SKM-1 (cell line): ENCODE measurements at regions not wholly inside any gene's neighbourhood (a gene's known extent, or its start where the extent isn't known, plus 50 kb on each side); places are given as distances from the start of the nearest gene placed in this dataset.
"Not testable (repeated sequence)": the region's sequence is repeated elsewhere in the genome, so short reads cannot be mapped to it uniquely, and the experiment has no call there.

Experiments used
- DNase-seq: peaks from one replicate; lab custom pipeline; 2025; ENCODE audit not compliant: unreplicated experiment; lab: John Stamatoyannopoulos, UW

DNA sequence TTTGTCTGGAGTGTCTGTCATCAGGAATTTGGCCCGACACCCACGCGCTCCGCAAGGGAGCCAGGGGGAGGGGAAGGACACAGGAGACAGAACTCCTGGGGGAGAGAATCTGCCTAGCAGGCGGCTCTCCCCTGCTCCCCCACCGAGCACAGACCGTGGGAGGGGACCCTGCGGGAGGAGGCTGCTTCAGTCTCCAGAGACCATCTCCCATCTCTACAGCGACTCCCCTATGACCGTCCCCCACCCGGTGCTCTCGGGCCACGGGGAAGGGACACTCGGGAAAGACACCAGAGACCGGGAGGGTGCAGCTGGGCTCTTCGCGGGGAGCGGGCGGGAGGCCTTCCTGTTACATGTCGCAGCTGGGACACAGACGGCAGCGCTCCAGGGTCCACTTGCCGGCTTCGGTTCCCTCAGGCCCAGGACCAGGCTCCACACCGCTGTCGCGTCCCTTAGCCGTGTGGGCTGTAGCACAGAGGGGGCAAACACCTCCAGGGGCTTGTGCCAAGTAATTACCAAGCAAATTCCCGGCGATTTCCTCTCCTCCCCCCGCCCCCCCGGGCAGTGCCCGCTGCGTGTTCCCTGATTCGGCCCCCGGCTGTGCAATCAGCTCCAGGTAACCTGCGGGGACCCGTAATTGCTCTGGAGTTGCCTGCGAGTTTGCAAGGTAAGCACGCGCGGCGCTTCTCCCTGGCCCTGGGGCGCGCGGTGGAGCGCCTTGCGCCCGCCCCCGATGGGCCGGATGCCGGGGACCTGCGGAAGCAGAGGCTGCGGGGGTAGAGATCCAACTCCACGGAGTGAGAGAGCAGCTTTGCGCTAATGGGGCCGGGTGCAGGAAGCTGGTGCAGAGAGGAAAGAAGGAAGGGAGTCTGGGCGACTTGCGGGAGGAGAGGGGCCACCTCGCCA lies 155.1 kb upstream of the CADM1 start:
- DNase-seq: no peak

DNA sequence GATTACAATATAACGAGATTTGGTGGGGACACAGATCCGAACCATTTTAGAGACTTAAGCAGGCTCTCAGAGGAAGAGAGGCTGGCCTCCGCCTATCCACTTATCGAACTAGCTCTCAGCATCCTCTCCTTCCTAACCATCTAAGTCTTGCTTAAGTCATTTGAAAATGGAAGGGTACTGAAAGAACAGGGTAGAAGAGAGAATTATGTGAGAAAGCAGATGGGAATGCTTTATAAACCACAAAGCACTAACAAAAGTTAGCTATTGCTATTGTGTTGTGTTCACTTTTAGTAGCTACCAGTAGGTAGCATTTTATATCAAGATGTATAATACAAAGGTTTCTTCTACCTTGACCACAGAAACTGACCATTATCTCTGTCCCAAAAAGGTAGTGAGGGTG lies 153.4 kb upstream of the CADM1 start:
- no peak for DNase-seq

DNA sequence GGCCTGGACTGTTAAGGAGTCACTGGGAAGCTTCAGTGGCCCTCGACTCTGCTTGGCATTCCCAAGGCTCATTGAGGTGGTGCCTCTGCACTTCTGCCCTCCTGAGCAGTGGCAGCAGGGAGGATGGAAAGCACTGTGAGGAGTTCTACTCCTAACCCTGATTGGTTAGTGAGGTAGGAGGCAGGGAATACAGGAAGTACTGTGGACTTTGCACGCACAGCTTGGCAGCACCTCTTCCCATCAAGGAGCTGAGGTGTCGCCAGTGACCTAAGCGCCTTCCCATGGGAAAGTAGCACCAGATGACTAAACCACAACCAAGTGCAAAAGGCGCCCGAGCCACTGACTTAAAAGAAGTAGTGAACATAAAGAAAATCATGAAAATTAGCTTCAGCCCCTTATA lies 152.5 kb upstream of the CADM1 start:
- no peak for DNase-seq

DNA sequence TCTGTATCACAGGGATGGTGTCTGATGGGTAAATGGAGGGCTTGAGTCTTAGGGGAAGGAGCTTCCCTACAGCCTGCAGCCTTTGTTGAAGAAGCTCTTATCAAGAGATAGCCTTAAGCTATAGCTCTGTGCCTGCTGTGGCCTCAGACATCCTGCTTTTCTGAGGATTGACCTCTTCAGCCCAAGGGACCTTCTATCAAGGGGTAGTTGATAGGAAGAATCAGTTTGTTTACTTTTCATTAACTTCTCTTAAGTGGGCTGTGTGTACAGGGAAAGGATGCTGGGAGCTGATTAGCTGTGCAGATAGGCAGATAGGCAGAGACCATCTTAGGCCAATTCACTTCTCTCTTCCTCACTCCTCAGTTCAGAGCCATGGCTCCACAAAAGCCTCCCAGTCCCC lies 151.8 kb upstream of the CADM1 start:
- DNase-seq: no peak

DNA sequence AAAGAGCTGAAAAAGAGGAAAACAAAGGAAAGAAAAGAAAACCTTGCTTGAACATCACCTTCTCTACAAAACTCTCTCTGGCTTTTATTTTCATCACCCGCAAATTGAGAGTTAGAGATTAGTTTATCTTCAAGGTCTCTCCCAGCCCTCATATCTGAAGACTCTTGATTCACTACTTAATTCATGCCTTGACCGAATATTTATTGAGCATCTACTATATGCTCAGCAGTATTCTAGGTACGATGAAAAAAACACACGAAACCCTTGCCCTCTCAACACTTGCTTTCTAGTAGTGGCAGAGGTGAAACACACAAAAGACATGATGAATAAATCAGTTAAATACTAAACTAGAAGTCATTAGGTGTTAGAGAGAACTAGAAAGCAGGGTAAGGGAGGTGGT lies 150.6 kb upstream of the CADM1 start:
- no peak for DNase-seq

- no peak for DNase-seq
These were observed 149.7 kb upstream of the CADM1 start for GRCh38 chr11:115653926-115654325.

- DNase-seq: no peak
These were observed 148.9 kb upstream of the CADM1 start for GRCh38 chr11:115653076-115653475.

GRCh38 chr11:115652496-115652895 lies 148.3 kb upstream of the CADM1 start:
- no peak for DNase-seq

GRCh38 chr11:115652094-115652493 lies 147.9 kb upstream of the CADM1 start:
- no peak for DNase-seq

DNA sequence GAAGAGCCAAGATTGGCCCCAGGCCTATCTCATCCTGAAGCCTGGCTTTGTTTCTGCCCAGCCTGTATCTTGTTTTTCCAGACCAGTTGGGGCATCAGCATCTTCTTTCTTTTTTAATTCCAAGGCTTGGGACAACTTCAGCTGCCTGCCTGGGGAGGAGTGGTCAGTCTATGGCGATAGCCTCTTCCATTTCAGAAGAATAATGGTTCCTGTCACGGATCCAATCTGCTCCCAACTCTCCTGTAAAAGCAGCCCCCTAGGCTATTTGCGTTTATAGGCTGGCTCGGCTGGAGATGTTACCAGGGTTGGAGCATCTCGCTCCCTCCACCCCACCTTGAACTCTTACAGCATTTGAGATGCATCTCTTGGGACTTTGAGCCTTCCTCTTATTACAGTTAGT lies 145.2 kb upstream of the CADM1 start:
- no peak for DNase-seq

DNA sequence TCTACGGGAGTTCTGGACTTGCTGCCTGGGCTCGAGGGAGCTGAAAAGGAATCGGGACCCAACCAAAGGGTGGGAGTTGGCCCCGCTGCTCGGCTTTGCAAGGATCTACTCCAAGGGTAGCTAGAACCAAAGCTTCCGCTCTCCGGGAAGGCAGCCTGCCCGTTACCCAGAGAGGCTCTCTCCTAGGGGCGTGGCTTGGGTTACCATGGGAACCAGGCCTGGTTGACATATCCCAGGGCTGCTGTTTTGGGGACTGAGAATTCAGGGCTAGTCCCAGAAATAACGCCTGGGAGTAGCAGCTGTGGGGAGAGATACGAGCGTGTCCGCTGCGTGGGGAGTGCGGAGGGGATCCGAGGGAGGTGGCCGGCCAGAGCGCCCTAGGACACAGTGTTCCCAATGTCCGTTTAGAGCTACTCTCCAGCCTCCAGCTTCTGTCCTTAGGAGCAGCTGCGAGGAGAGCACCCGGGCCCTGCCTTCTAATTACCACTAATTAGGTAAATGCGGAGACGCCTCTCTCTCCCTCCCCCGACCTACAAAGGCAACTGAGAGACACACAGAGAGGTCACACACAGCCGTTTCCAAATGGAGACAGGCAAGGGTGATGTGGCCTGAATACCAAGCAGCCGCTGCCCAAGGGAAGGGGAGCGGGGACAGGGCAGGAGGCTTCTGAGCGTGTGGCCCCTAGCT lies 141.6 kb upstream of the CADM1 start:
- DNase-seq: no peak

- no peak for DNase-seq
These were observed 140.6 kb upstream of the CADM1 start for GRCh38 chr11:115644856-115645255.

DNA sequence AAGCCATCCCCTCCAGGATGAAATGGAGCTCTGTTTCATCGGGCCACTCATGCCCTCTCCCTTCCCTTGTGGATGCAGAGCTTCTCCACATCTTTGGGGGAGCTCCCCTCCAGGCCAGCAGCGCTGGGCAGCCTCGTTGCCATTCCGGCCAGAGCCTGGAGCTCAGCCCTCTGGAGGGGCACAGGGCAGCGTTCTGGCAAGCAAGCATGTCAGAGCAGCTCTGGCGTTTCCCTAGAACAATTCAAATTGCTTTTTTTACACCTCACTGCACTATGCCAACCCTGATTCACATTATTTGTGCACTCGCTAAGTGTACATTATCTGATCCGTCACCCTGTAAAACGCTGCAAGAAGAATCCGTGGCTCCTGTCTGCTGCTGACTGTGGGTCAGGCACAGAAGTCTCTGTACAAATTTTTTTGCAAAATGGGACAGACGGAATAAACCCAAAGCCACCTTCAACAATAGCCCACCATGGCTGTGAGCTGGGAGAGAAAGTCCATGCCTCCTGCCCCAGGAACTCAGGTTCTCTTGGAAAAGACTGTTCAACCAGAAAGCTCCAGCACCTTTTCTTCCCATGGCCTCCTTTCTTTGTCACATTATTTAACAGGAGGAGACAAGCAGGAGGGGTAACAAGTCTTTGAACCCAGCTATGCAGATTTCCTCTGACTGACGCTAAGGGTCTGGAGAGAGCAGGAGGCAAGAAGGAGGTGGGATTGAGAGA lies 139.5 kb upstream of the CADM1 start:
- DNase-seq: no peak

DNA sequence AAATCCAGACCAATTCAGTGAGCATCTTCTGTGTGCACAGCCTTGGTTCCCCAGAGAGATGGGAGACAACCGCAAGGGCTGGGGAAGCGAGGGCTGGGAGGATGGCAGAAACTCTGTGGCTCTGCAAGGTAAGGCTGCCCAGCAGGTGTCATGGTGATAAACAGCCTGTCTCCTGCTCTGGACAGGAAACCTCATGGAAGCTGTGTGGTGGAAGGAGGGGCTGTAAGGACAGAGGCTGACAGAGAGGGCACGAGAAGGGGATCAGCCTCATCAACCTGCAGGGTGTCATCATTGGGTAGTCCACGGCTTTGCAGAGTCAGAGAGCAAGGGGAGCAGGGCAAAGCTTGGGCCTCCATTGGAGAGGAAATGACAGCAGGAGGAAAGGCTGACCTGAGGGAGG lies 138.4 kb upstream of the CADM1 start:
- DNase-seq: no peak

DNA sequence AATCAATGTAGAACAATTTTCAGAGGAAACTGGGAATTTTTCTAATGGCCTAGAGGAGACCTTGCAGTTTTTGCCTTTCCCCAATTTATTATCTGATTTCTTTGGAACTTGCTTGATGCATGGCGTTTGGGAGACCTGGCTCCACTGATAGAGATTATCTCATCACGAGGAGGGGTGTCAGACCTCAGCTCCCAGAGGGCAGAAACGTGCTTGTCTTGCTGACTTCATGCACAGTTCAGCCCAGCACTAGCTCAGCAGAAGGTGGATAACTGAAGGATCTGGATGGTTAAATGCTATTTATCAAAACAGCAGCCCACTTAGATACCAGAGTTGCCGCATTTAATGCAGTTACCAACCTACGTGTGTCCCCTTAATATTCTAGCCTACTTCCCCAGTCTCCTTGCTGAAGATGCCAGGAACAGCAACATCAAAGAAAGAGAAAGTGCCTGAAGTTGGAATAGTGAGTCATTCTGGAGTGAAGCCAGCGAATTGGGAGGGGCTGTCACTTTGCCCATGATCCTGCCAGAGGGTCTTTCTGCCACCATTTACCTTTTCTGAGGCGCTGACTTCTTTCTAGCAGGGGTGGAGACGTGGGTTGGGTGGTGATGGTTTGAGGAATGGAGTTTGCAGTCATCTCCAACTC lies 133.5 kb upstream of the CADM1 start:
- DNase-seq: no peak

DNA sequence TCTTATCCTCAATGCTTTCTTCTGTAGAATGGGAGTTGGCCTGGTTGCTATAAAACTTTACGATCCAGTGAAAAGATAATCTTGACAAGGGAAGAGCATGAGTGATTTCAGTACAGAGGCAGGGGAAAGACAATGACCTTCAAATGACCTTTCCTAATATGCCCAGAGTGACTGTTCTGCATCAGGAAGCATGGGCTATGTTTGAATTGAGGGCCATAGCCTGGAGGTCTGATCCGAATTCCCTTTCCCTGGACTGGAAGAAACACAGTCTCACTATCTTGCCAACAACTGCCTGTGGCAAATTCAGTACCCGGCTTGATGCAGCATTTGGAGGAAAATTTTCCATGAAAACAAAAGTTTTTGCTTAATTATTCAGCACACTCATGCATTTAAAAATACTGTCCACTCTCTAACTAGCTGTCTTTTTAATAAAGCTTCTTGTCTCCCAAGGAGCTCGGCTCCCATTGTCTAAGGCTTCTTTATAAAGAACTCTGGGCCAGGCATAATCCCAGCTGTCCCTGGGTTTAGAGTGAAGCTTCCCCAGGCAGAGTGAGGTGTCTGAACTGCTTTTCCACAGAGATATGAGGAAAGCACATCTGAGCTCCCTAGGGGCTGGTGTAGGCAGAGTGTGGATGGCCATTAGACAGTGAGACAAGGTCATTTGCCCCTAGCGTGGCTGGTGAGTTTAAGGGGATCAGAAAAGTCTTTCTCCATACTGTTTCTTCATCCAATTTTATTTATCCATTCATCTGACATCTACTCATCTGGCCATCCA lies 132.7 kb upstream of the CADM1 start:
- DNase-seq: no peak

DNA sequence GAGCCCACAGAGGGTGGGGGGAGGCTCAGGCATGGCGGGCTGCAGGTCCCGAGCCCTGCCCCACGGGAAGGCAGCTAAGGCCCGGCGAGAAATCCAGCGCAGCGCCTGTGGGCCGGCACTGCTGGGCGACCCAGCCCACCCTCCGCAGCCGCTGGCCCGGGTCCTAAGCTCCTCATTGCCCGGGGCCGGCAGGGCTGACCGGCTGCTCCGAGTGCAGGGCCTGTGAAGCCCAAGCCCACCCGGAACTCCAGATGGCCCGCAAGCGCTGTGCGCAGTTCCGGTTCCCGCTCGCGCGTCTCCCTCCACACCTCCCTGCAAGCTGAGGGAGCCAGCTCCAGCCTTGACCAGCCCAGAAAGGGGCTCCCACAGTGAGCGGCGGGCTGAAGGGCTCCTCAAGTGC lies 129.8 kb upstream of the CADM1 start:
- not testable (repeated sequence) for DNase-seq

DNA sequence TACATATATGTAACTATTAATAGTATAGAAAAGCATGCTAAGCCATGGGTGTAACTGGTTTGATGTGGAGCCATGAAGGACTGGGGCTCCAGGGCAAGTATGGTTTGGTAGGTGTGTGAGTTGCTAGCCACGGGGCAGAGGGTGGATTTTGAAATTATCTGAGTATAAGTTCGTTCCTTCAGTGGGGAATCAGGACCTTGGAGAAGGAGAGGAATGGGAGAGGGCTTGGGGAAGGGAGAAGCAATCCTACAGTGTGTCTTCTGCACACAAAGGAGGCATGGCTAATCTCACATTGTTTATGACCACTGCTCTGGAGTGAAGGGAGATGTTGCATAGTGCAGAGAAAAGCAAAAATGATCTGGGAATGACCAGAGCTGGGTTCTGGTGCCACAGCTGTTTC lies 127.8 kb upstream of the CADM1 start:
- no peak for DNase-seq

- no peak for DNase-seq
These were observed 127.4 kb upstream of the CADM1 start for GRCh38 chr11:115631609-115632008.

DNA sequence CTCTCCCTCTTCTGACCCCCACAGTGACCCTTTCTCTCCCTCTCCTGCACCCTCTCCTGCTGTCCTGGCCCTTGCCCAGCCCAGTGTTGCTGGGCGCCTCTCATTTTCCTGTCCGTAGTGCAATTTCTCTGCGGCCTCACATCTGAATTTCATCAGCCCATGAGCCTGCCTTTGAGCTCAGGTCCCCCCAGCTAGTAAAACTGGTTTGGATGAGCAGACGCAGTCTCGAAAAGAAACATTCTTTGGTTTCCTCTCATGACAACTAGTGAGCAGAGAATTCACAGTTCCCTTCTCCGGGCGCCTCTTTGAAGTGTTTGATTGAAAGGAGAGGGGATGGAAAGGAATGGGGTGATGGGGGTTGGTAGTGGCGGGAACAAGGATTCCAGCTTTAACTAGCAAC lies 126.0 kb upstream of the CADM1 start:
- no peak for DNase-seq
